Ishikawa (cell line): ENCODE measurements at regions not wholly inside any gene's neighbourhood (a gene's known extent, or its start where the extent isn't known, plus 50 kb on each side); places are given as distances from the start of the nearest gene placed in this dataset.

ENCODE experiments used
- CEBPB ChIP-seq: IDR thresholded peaks from 2 replicates; pipeline ENCODE4 v1.6.1; 2012
- CREB1 ChIP-seq: IDR thresholded peaks from 2 replicates; pipeline ENCODE4 v1.6.1; 2012; ENCODE audit warnings: low read depth
- EP300 ChIP-seq: IDR thresholded peaks from 2 replicates; pipeline ENCODE4 v1.6.1; 2012; ENCODE audit warnings: borderline replicate concordance
- FOXM1 ChIP-seq: IDR thresholded peaks from 2 replicates; pipeline ENCODE4 v1.6.1; 2012; ENCODE audit warnings: low read depth, borderline replicate concordance
- MAX ChIP-seq: IDR thresholded peaks from 2 replicates; pipeline ENCODE4 v1.6.1; 2012
- NFIC ChIP-seq: IDR thresholded peaks from 2 replicates; pipeline ENCODE4 v1.6.1; 2012
- RAD21 ChIP-seq: IDR thresholded peaks from 2 replicates; pipeline ENCODE4 v1.6.1; 2012; ENCODE audit warnings: low read depth
- TAF1 ChIP-seq: IDR thresholded peaks from 2 replicates; pipeline ENCODE4 v1.6.1; 2012; ENCODE audit warnings: low read depth, mild to moderate bottlenecking
- TCF12 ChIP-seq: IDR thresholded peaks from 2 replicates; pipeline ENCODE4 v1.6.1; 2012; ENCODE audit warnings: low read depth
- USF1 ChIP-seq: IDR thresholded peaks from 2 replicates; pipeline ENCODE4 v1.6.1; 2012

- TF ChIP-seq EP300 (no peak), CEBPB (no peak), RAD21 (no peak), MAX (no peak), TAF1 (no peak), CREB1 (no peak), TCF12 (no peak), USF1 (no peak), NFIC (no peak), FOXM1 (no peak)
Measured at GRCh38 chr18:78390348-78390951, 589.2 kb upstream of the SALL3 start.
